Adipocyte (in vitro differentiated cells): ENCODE measurements at regions not wholly inside any gene's neighbourhood (a gene's known extent, or its start where the extent isn't known, plus 50 kb on each side); places are given as distances from the start of the nearest gene placed in this dataset.
A peak's percentile ranks its signal among the peaks of the same experiment; 100 is the strongest.
"Not testable (repeated sequence)": the region's sequence is repeated elsewhere in the genome, so short reads cannot be mapped to it uniquely, and the experiment has no call there.

Experiments
- DNase-seq: peaks from one replicate; pipeline ENCODE4 v3.0.0-alpha.2; 2015; ENCODE audit warnings: low read depth
- H3K27me3 ChIP-seq: replicated peaks from 2 replicates; pipeline ENCODE4 v1.7.0; 2013; ENCODE audit warnings: mild to moderate bottlenecking, low read length, moderate library complexity; ENCODE audit not compliant: control insufficient read depth, insufficient read depth
- H3K36me3 ChIP-seq: 2 replicates; pipeline ENCODE4 v1.7.0; 2013; ENCODE audit warnings: low read length, mild to moderate bottlenecking, moderate library complexity; ENCODE audit not compliant: control insufficient read depth, insufficient read depth, severe bottlenecking
- H3K4me1 ChIP-seq: 2 replicates; pipeline ENCODE4 v1.7.0; 2013; ENCODE audit warnings: mild to moderate bottlenecking, low read length, moderate library complexity; ENCODE audit not compliant: control insufficient read depth, insufficient read depth
- H3K4me3 ChIP-seq: 2 replicates; pipeline ENCODE4 v1.7.0; 2013; ENCODE audit warnings: mild to moderate bottlenecking, low read length, moderate library complexity
- H3K9ac ChIP-seq: 2 replicates; pipeline ENCODE4 v1.7.0; 2013; ENCODE audit warnings: mild to moderate bottlenecking, low read length, moderate library complexity
- H3K9me3 ChIP-seq: 2 replicates; pipeline ENCODE4 v1.7.0; 2013; ENCODE audit warnings: mild to moderate bottlenecking, low read length, moderate library complexity; ENCODE audit not compliant: control insufficient read depth

GRCh38 chr5:158246661-158247060 is 387.7 kb upstream of the CLINT1 start:
- H3K27me3 ChIP-seq: no peaks in the 10 kb centered on the region
- H3K4me3 ChIP-seq: no peak overlapping the region
- no peak for DNase-seq
- no peak overlapping the region for H3K9ac ChIP-seq
- H3K9me3 ChIP-seq: no peaks in the 10 kb centered on the region
- H3K4me1 ChIP-seq: no peaks in the 10 kb centered on the region
- H3K36me3 ChIP-seq: no peaks in the 10 kb centered on the region

- H3K36me3 ChIP-seq: no peaks in the 10 kb centered on the region
- H3K9me3 ChIP-seq: no peaks in the 10 kb centered on the region
- no peaks in the 10 kb centered on the region for H3K4me1 ChIP-seq
- H3K4me3 ChIP-seq: no peak overlapping the region
- no peaks in the 10 kb centered on the region for H3K27me3 ChIP-seq
- no peak for DNase-seq
- no peak overlapping the region for H3K9ac ChIP-seq
Observed at GRCh38 chr5:158245513-158245912, 386.6 kb upstream of the CLINT1 start.

GRCh38 chr5:158244882-158245281 is 385.9 kb upstream of the CLINT1 start:
- Histone ChIP-seq H3K27me3 (no peaks in the 10 kb centered on the region), H3K9ac (no peak overlapping the region), H3K4me1 (no peaks in the 10 kb centered on the region), H3K4me3 (no peak overlapping the region), H3K9me3 (no peaks in the 10 kb centered on the region), H3K36me3 (no peaks in the 10 kb centered on the region)
- DNase-seq: no peak

GRCh38 chr5:158236511-158237335 is 377.8 kb upstream of the CLINT1 start:
- H3K36me3 ChIP-seq: no peaks in the 10 kb centered on the region
- H3K9me3 ChIP-seq: no peaks in the 10 kb centered on the region
- H3K27me3 ChIP-seq: no peaks in the 10 kb centered on the region
- no peak overlapping the region for H3K9ac ChIP-seq
- DNase-seq: peak; percentile 25
- no peak overlapping the region for H3K4me3 ChIP-seq
- peaks cover 11% of the 10 kb centered on the region for H3K4me1 ChIP-seq

- Histone ChIP-seq H3K4me3 (no peak overlapping the region), H3K27me3 (no peaks in the 10 kb centered on the region), H3K36me3 (no peaks in the 10 kb centered on the region), H3K9me3 (no peaks in the 10 kb centered on the region), H3K4me1 (peaks cover 11% of the 10 kb centered on the region), H3K9ac (no peak overlapping the region)
- DNase-seq: no peak
Observed at GRCh38 chr5:158235159-158235547, 376.2 kb upstream of the CLINT1 start.

- Histone ChIP-seq H3K9me3 (no peaks in the 10 kb centered on the region), H3K36me3 (no peaks in the 10 kb centered on the region), H3K9ac (no peak overlapping the region), H3K4me3 (no peak overlapping the region), H3K27me3 (no peaks in the 10 kb centered on the region), H3K4me1 (peaks cover 11% of the 10 kb centered on the region)
- peak; percentile 15 for DNase-seq
Observed at GRCh38 chr5:158234323-158235158, 375.6 kb upstream of the CLINT1 start.

GRCh38 chr5:158233735-158234322 is 374.9 kb upstream of the CLINT1 start:
- Histone ChIP-seq H3K4me1 (peaks cover 11% of the 10 kb centered on the region), H3K9me3 (no peaks in the 10 kb centered on the region), H3K36me3 (no peaks in the 10 kb centered on the region), H3K9ac (no peak overlapping the region), H3K4me3 (no peak overlapping the region), H3K27me3 (no peaks in the 10 kb centered on the region)
- DNase-seq: peak; percentile 9

GRCh38 chr5:158227314-158227713 is 368.4 kb upstream of the CLINT1 start:
- H3K4me3 ChIP-seq, H3K27me3 ChIP-seq, DNase-seq, H3K36me3 ChIP-seq, H3K4me1 ChIP-seq, H3K9ac ChIP-seq, H3K9me3 ChIP-seq: not testable (repeated sequence)

- no peak for DNase-seq
- Histone ChIP-seq H3K4me3 (no peak overlapping the region), H3K9me3 (no peaks in the 10 kb centered on the region), H3K27me3 (no peaks in the 10 kb centered on the region), H3K9ac (no peak overlapping the region), H3K36me3 (no peaks in the 10 kb centered on the region), H3K4me1 (no peaks in the 10 kb centered on the region)
Observed at GRCh38 chr5:158226496-158226895, 367.6 kb upstream of the CLINT1 start.

- no peak overlapping the region for H3K9ac ChIP-seq
- no peaks in the 10 kb centered on the region for H3K4me1 ChIP-seq
- H3K36me3 ChIP-seq: no peaks in the 10 kb centered on the region
- H3K27me3 ChIP-seq: no peaks in the 10 kb centered on the region
- no peak overlapping the region for H3K4me3 ChIP-seq
- H3K9me3 ChIP-seq: no peaks in the 10 kb centered on the region
- no peak for DNase-seq
Observed at GRCh38 chr5:158224253-158224652, 365.3 kb upstream of the CLINT1 start.

- Histone ChIP-seq H3K9me3 (no peaks in the 10 kb centered on the region), H3K36me3 (no peaks in the 10 kb centered on the region), H3K4me3 (no peak overlapping the region), H3K9ac (no peak overlapping the region), H3K4me1 (no peaks in the 10 kb centered on the region), H3K27me3 (no peaks in the 10 kb centered on the region)
- DNase-seq: peak; percentile 3
Observed at GRCh38 chr5:158223054-158223600, 364.2 kb upstream of the CLINT1 start.
